DOHH2 (cell line): ENCODE measurements at regions not wholly inside any gene's neighbourhood (a gene's known extent, or its start where the extent isn't known, plus 50 kb on each side); places are given as distances from the start of the nearest gene placed in this dataset.

ENCODE experiments used
- CTCF ChIP-seq: fragments of 200-600 bp; sonication (generic); IDR thresholded peaks from one replicate; pipeline ENCODE4 v1.5.1; 2014; ENCODE audit warnings: antibody characterized with exemption, mild to moderate bottlenecking, low read depth, low read length; ENCODE audit not compliant: poor library complexity, severe bottlenecking
- EZH2phosphoT487 ChIP-seq: fragments of 200-600 bp; sonication (generic); IDR thresholded peaks from 2 replicates; pipeline ENCODE4 v1.6.1; 2017; ENCODE audit warnings: borderline replicate concordance, mild to moderate bottlenecking, antibody characterized with exemption, low read length, moderate library complexity, mixed read lengths

- TF ChIP-seq CTCF (no peak), EZH2phosphoT487 (no peak)
Observed at GRCh38 chr6:67493682-67494081, 1141.4 kb upstream of the ADGRB3 start.
